AG04450 (cell line): ENCODE measurements at regions not wholly inside any gene's neighbourhood (a gene's known extent, or its start where the extent isn't known, plus 50 kb on each side); places are given as distances from the start of the nearest gene placed in this dataset.
"Not testable (repeated sequence)": the region's sequence is repeated elsewhere in the genome, so short reads cannot be mapped to it uniquely, and the experiment has no call there.

ENCODE experiments used
- CTCF ChIA-PET: fragments of 300-600, 350-600 bp; formaldehyde crosslinking; extraction: SDS; loops from one replicate; lab custom pipeline; 2022; ENCODE audit warnings: antibody characterized with exemption, inconsistent platforms; lab: Charles Lee
- POLR2A ChIA-PET: fragments of 350-600 bp; formaldehyde crosslinking; extraction: SDS; loops from one replicate; lab custom pipeline; 2021; ENCODE audit warnings: antibody characterized with exemption, inconsistent platforms; lab: Yijun Ruan, JAX
- DNase-seq: peaks from one replicate; pipeline ENCODE4 v3.0.0-alpha.2; 2011; ENCODE audit warnings: low read depth, low spot score
- H3K27ac ChIP-seq: one replicate; pipeline ENCODE4 v1.5.1; 2012; ENCODE audit warnings: low read depth, low read length, control low read depth
- H3K27me3 ChIP-seq: one replicate; pipeline ENCODE4 v1.6.0; 2012; ENCODE audit warnings: low read length; ENCODE audit not compliant: control insufficient read depth, insufficient read depth
- H3K4me3 ChIP-seq: 2 replicates; pipeline ENCODE4 v1.5.1; 2011; ENCODE audit warnings: mild to moderate bottlenecking, low read depth, low read length, control low read depth
- H3K9me3 ChIP-seq: 2 replicates; pipeline ENCODE4 v1.5.1; 2012; ENCODE audit warnings: low read length; ENCODE audit not compliant: control insufficient read depth, insufficient read depth
- CTCF ChIP-seq: IDR thresholded peaks from 2 replicates; pipeline ENCODE4 v1.5.1; 2011; ENCODE audit warnings: low read depth, low read length, control low read depth, inconsistent platforms

- no peaks in the 10 kb centered on the region; the same call in 1 of the 2 replicates for H3K9me3 ChIP-seq
- no peak for DNase-seq
- H3K27ac ChIP-seq, result no peak overlapping the region
- no peak overlapping the region for H3K4me3 ChIP-seq
- ChIA-PET CTCF (no interaction called here), POLR2A (no interaction called here)
- no peaks in the 10 kb centered on the region for H3K27me3 ChIP-seq
- TF ChIP-seq CTCF, result no peak
Observed at GRCh38 chr6:68059899-68060298, 575.2 kb upstream of the ADGRB3 start.

GRCh38 chr6:68059261-68059660 is 575.8 kb upstream of the ADGRB3 start:
- no peaks in the 10 kb centered on the region; the same call in 1 of the 2 replicates for H3K9me3 ChIP-seq
- H3K27me3 ChIP-seq, result no peaks in the 10 kb centered on the region
- no peak overlapping the region for H3K27ac ChIP-seq
- no peak for TF ChIP-seq CTCF
- no peak for DNase-seq
- no peak overlapping the region for H3K4me3 ChIP-seq
- POLR2A ChIA-PET, result no interaction called here
- CTCF ChIA-PET, result no interaction called here

GRCh38 chr6:68056596-68056995 is 578.5 kb upstream of the ADGRB3 start:
- DNase-seq, H3K4me3 ChIP-seq, POLR2A ChIA-PET, H3K9me3 ChIP-seq, H3K27ac ChIP-seq, H3K27me3 ChIP-seq, CTCF ChIA-PET: not testable (repeated sequence)

- Histone ChIP-seq H3K4me3 (no peak overlapping the region), H3K27me3 (no peaks in the 10 kb centered on the region), H3K9me3 (no peaks in the 10 kb centered on the region; the same call in 1 of the 2 replicates), H3K27ac (no peak overlapping the region)
- CTCF ChIA-PET, result no interaction called here
- POLR2A ChIA-PET, result no interaction called here
- DNase-seq, result no peak
- TF ChIP-seq CTCF, result no peak
Observed at GRCh38 chr6:68054756-68055155, 580.3 kb upstream of the ADGRB3 start.

GRCh38 chr6:68053805-68054373 is 581.2 kb upstream of the ADGRB3 start:
- POLR2A ChIA-PET, result no interaction called here
- TF ChIP-seq CTCF, result no peak
- CTCF ChIA-PET, result no interaction called here

More at GRCh38 chr6:68053805-68054373, 581.2 kb upstream of the ADGRB3 start:
- H3K4me3 ChIP-seq, result no peak overlapping the region
- no peaks in the 10 kb centered on the region for H3K27me3 ChIP-seq
- no peaks in the 10 kb centered on the region; the same call in 1 of the 2 replicates for H3K9me3 ChIP-seq
- no peak overlapping the region for H3K27ac ChIP-seq
- DNase-seq, result no peak
